Fibroblast of pulmonary artery (primary cell): ENCODE measurements at regions not wholly inside any gene's neighbourhood (a gene's known extent, or its start where the extent isn't known, plus 50 kb on each side); places are given as distances from the start of the nearest gene placed in this dataset.

Experiments
- DNase-seq: peaks from one replicate; pipeline ENCODE4 v3.0.0-alpha.2; 2010; ENCODE audit warnings: low read depth
- H3K4me3 ChIP-seq: replicated peaks from 2 replicates; pipeline ENCODE4 v1.5.1; 2011; ENCODE audit warnings: low read depth, mild to moderate bottlenecking, control low read depth, low read length, moderate library complexity
- CTCF ChIP-seq: IDR thresholded peaks from 2 replicates; pipeline ENCODE4 v1.5.1; 2011; ENCODE audit warnings: mild to moderate bottlenecking, control low read depth, low read length, inconsistent platforms; ENCODE audit errors: missing control alignments

GRCh38 chr2:195390686-195391321 is 266.2 kb upstream of the SLC39A10 start:
- no peak for TF ChIP-seq CTCF
- no peak for DNase-seq
- H3K4me3 ChIP-seq = no peak overlapping the region

GRCh38 chr2:195388028-195388427 is 269.0 kb upstream of the SLC39A10 start:
- no peak overlapping the region for H3K4me3 ChIP-seq
- no peak for DNase-seq
- no peak for TF ChIP-seq CTCF

GRCh38 chr2:195382186-195382585 is 274.8 kb upstream of the SLC39A10 start:
- no peak for TF ChIP-seq CTCF
- H3K4me3 ChIP-seq = no peak overlapping the region
- DNase-seq = no peak

- H3K4me3 ChIP-seq = no peak overlapping the region
- no peak for TF ChIP-seq CTCF
- DNase-seq = no peak
Measured at GRCh38 chr2:195370167-195370943, 286.7 kb upstream of the SLC39A10 start.

GRCh38 chr2:195369218-195369587 is 287.8 kb upstream of the SLC39A10 start:
- no peak for TF ChIP-seq CTCF
- H3K4me3 ChIP-seq = no peak overlapping the region
- DNase-seq = no peak

- TF ChIP-seq CTCF = no peak
- H3K4me3 ChIP-seq = no peak overlapping the region
- DNase-seq = no peak
Measured at GRCh38 chr2:195368249-195369217, 288.5 kb upstream of the SLC39A10 start.
